ENCODE measurements at regions not wholly inside any gene's neighbourhood (a gene's known extent, or its start where the extent isn't known, plus 50 kb on each side); places are given as distances from the start of the nearest gene placed in this dataset.

- FAIRE-seq, result peak; percentile 99
Observed at GRCh38 chr9:3732077-3733038, 206.6 kb upstream of the RFX3 start.

- no peak for FAIRE-seq
Observed at GRCh38 chr9:3730511-3730922, 204.7 kb upstream of the RFX3 start.

GRCh38 chr9:3721096-3721495 is 195.3 kb upstream of the RFX3 start:
- no peak for FAIRE-seq

- FAIRE-seq, result no peak
Observed at GRCh38 chr9:3719286-3719685, 193.5 kb upstream of the RFX3 start.

GRCh38 chr9:3716415-3716814 is 190.6 kb upstream of the RFX3 start:
- FAIRE-seq, result no peak

GRCh38 chr9:3708751-3709150 is 182.9 kb upstream of the RFX3 start:
- no peak for FAIRE-seq

GRCh38 chr9:3704890-3705289 is 179.1 kb upstream of the RFX3 start:
- FAIRE-seq, result no peak

GRCh38 chr9:3700772-3701171 is 175.0 kb upstream of the RFX3 start:
- no peak for FAIRE-seq

GRCh38 chr9:3699883-3700282 is 174.1 kb upstream of the RFX3 start:
- no peak for FAIRE-seq

- FAIRE-seq, result no peak
Observed at GRCh38 chr9:3698531-3698930, 172.7 kb upstream of the RFX3 start.

- FAIRE-seq, result no peak
Observed at GRCh38 chr9:3698076-3698475, 172.3 kb upstream of the RFX3 start.

GRCh38 chr9:3696368-3696767 is 170.6 kb upstream of the RFX3 start:
- no peak for FAIRE-seq

GRCh38 chr9:3692606-3693005 is 166.8 kb upstream of the RFX3 start:
- no peak for FAIRE-seq

- FAIRE-seq, result no peak
Observed at GRCh38 chr9:3689555-3689954, 163.8 kb upstream of the RFX3 start.

- no peak for FAIRE-seq
Observed at GRCh38 chr9:3687145-3687544, 161.3 kb upstream of the RFX3 start.

- no peak for FAIRE-seq
Observed at GRCh38 chr9:3682186-3682585, 156.4 kb upstream of the RFX3 start.

GRCh38 chr9:3677541-3677940 is 151.7 kb upstream of the RFX3 start:
- FAIRE-seq, result no peak

GRCh38 chr9:3676766-3677165 is 151.0 kb upstream of the RFX3 start:
- FAIRE-seq, result no peak

- no peak for FAIRE-seq
Observed at GRCh38 chr9:3675946-3676345, 150.1 kb upstream of the RFX3 start.

GRCh38 chr9:3674561-3674960 is 148.8 kb upstream of the RFX3 start:
- FAIRE-seq, result no peak

GRCh38 chr9:3672399-3672798 is 146.6 kb upstream of the RFX3 start:
- FAIRE-seq, result no peak

- FAIRE-seq, result peak; percentile 53
Observed at GRCh38 chr9:3664044-3664443, 138.2 kb upstream of the RFX3 start.

GRCh38 chr9:3662671-3663070 is 136.9 kb upstream of the RFX3 start:
- FAIRE-seq, result no peak

- FAIRE-seq, result no peak
Observed at GRCh38 chr9:3660936-3661335, 135.1 kb upstream of the RFX3 start.

- FAIRE-seq, result no peak
Observed at GRCh38 chr9:3659647-3660046, 133.8 kb upstream of the RFX3 start.

All from islet of Langerhans (tissue), 1 donor.